ENCODE measurements at regions not wholly inside any gene's neighbourhood (a gene's known extent, or its start where the extent isn't known, plus 50 kb on each side); places are given as distances from the start of the nearest gene placed in this dataset.

GRCh38 chr5:6190838-6191237 is 187.5 kb downstream of the MED10 start:
- Histone ChIP-seq H3K4me1 (ENCODE audit: control insufficient read depth, low read depth, low read length) (peaks cover 2% of the 10 kb centered on the region), H3K27ac (ENCODE audit: low read length) (no peak overlapping the region), H3K9me3 (ENCODE audit: control insufficient read depth, low read depth, low read length) (no peaks in the 10 kb centered on the region), H3K4me3 (ENCODE audit: low read length) (no peak overlapping the region), H3K36me3 (ENCODE audit: control insufficient read depth, low read depth, low read length) (no peaks in the 10 kb centered on the region), H3K27me3 (ENCODE audit: control insufficient read depth, insufficient read depth, low read length) (no peaks in the 10 kb centered on the region), H3K9ac (ENCODE audit: low read length) (no peak overlapping the region)

- H3K4me1 ChIP-seq (ENCODE audit: control insufficient read depth, low read depth, low read length) = no peaks in the 10 kb centered on the region
- no peak overlapping the region for H3K4me3 ChIP-seq (ENCODE audit: low read length)
- H3K27me3 ChIP-seq (ENCODE audit: control insufficient read depth, insufficient read depth, low read length) = no peaks in the 10 kb centered on the region
- H3K9ac ChIP-seq (ENCODE audit: low read length) = no peak overlapping the region
- no peak overlapping the region for H3K27ac ChIP-seq (ENCODE audit: low read length)
- no peaks in the 10 kb centered on the region for H3K9me3 ChIP-seq (ENCODE audit: control insufficient read depth, low read depth, low read length)
- H3K36me3 ChIP-seq (ENCODE audit: control insufficient read depth, low read depth, low read length) = no peaks in the 10 kb centered on the region
Measured at GRCh38 chr5:6188976-6189375, 189.4 kb downstream of the MED10 start.

DNA sequence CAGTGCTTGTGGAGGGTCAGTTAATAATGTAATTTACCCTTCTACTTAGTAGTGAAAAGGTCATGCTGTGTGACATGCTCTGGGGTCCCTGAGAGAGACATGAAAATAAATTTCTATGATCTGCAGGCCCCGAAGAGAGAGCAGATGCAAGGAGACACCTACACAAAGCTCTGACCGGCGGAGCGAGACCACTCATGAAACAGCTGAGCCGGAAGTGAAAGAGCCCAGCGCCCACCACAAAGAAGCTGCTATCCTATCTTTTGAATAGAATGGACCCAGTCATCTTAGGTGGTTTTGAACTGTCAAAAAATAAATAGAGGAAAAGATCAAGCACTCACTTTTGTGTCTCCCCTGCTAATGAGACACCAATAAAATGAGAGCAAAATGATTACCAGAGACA is 190.0 kb downstream of the MED10 start:
- Histone ChIP-seq H3K27me3 (ENCODE audit: control insufficient read depth, insufficient read depth, low read length) (no peaks in the 10 kb centered on the region), H3K4me1 (ENCODE audit: control insufficient read depth, low read depth, low read length) (no peaks in the 10 kb centered on the region), H3K9me3 (ENCODE audit: control insufficient read depth, low read depth, low read length) (no peaks in the 10 kb centered on the region), H3K9ac (ENCODE audit: low read length) (no peak overlapping the region), H3K36me3 (ENCODE audit: control insufficient read depth, low read depth, low read length) (no peaks in the 10 kb centered on the region), H3K27ac (ENCODE audit: low read length) (no peak overlapping the region), H3K4me3 (ENCODE audit: low read length) (no peak overlapping the region)

DNA sequence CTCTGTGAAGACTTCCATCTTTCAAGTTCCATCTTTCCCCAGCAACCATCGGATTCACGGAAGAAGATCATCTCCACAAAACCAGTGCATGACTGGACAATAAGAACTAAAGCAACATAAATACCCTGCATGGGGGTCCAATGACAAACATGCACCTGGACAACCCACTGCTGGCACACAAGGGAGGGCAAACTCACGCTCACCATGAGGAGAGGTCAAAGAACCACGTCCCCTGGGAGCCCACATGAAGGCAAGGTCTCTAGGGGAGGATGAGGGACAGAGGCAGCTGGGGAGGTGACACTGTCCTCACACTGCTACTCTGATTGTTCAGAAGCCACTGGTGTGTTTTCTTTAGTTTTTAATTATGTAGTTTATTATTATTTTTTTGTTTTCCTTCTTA is 190.8 kb downstream of the MED10 start:
- no peak overlapping the region for H3K27ac ChIP-seq (ENCODE audit: low read length)
- no peak overlapping the region for H3K4me3 ChIP-seq (ENCODE audit: low read length)
- H3K27me3 ChIP-seq (ENCODE audit: control insufficient read depth, insufficient read depth, low read length) = no peaks in the 10 kb centered on the region
- H3K36me3 ChIP-seq (ENCODE audit: control insufficient read depth, low read depth, low read length) = no peaks in the 10 kb centered on the region
- no peak overlapping the region for H3K9ac ChIP-seq (ENCODE audit: low read length)
- no peaks in the 10 kb centered on the region for H3K4me1 ChIP-seq (ENCODE audit: control insufficient read depth, low read depth, low read length)
- H3K9me3 ChIP-seq (ENCODE audit: control insufficient read depth, low read depth, low read length) = no peaks in the 10 kb centered on the region

- Histone ChIP-seq H3K36me3 (ENCODE audit: control insufficient read depth, low read depth, low read length) (no peaks in the 10 kb centered on the region), H3K27ac (ENCODE audit: low read length) (no peak overlapping the region), H3K4me3 (ENCODE audit: low read length) (no peak overlapping the region), H3K9ac (ENCODE audit: low read length) (no peak overlapping the region), H3K4me1 (ENCODE audit: control insufficient read depth, low read depth, low read length) (no peaks in the 10 kb centered on the region), H3K27me3 (ENCODE audit: control insufficient read depth, insufficient read depth, low read length) (no peaks in the 10 kb centered on the region), H3K9me3 (ENCODE audit: control insufficient read depth, low read depth, low read length) (no peaks in the 10 kb centered on the region)
Measured at GRCh38 chr5:6185574-6185973, 192.8 kb downstream of the MED10 start.

DNA sequence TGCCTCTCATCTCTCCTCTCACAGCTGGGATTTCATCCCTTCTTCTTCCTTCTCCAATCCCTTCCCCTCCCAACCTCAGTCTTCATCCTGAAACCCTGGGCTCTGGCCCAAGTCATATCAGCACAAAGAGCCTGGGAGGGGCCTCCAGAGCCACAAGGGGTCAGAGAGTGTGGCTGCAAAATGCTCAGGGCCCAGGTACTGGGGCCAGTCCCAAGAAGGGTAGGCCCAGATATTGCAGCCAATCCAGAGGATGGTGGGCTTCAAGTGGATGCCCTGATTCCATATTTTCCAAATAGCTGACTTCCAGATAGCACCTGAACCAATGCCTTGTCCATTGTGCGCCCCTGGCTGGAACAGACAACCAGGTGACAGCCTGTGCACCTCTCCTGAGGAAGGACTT is 193.9 kb downstream of the MED10 start:
- H3K27ac ChIP-seq (ENCODE audit: low read length) = no peak overlapping the region
- no peaks in the 10 kb centered on the region for H3K36me3 ChIP-seq (ENCODE audit: control insufficient read depth, low read depth, low read length)
- H3K4me1 ChIP-seq (ENCODE audit: control insufficient read depth, low read depth, low read length) = no peaks in the 10 kb centered on the region
- H3K27me3 ChIP-seq (ENCODE audit: control insufficient read depth, insufficient read depth, low read length) = no peaks in the 10 kb centered on the region
- no peaks in the 10 kb centered on the region for H3K9me3 ChIP-seq (ENCODE audit: control insufficient read depth, low read depth, low read length)
- H3K4me3 ChIP-seq (ENCODE audit: low read length) = no peak overlapping the region
- H3K9ac ChIP-seq (ENCODE audit: low read length) = no peak overlapping the region

DNA sequence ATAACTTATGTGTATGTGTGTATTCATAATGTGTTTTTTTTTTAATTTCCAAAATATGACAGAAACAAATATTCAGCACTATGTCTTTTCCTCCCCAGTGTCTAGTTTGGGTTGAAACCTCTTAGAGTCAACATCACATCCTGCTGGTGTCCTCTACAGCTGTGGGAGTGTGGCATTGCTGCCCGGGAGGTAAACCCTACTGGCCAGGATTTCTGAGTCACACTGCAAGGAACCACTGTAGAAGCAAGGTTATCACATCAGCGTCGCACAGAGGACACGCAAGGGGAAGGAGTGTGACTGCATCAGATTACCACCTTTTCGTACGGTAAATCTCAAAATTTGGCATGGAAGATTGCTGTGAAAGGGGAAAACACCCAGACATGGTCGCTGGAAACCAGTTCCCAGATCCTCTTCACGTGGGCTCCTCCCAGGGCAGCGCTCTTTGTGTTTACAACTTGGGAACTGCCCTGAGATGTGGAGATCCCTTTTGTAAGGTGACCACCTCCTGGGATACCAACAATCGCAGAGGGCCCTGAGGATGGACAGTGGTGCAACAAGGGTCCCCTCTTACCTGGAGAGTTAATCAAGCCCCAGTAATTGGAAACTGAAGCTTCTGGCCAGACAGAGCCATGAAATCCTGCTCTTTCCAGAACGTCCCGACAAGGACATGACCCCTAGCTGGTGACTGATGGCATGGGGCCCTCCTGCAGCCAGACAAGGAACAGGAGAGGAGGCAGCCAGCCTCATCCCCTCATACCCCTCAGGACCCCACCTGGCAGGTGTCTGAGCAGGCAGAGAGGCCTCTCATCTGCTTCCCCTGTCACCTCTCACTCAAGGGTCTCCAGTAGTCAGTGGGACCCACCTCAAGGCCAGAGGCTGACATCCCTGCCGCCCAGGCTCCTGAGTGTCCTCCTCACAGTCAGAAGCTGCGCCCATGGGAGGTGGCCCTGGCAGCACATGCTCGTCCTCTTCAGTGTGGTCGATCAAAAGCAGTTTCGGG is 194.7 kb downstream of the MED10 start:
- no peaks in the 10 kb centered on the region for H3K4me1 ChIP-seq (ENCODE audit: control insufficient read depth, low read depth, low read length)
- no peaks in the 10 kb centered on the region for H3K36me3 ChIP-seq (ENCODE audit: control insufficient read depth, low read depth, low read length)
- no peak overlapping the region for H3K4me3 ChIP-seq (ENCODE audit: low read length)

DNA sequence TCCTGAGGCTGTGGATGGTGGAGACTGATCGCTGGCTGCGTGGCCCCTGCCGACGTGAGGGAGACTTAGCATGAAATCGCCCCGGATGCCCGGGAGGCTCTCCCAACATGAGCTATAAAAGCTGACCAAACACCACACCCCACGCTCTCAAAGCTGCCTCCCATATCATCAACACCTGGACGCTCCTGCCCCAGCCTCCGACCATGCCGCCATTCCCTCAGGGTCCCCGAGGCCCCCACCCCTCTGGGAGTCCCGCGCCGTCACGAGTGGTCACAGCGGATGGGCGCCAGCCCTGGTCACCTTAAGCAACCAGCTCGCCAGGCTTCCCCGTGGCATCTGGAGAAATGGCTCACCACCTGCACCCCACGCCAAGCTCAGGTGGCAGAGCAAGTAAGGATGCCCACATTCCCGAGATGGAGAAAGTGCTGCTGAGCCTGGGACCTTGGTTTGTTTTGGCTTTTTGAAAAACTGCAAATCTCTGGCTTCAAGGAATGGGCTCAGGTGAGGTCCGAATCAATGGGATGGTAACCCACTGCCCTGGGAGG is 196.0 kb downstream of the MED10 start:
- H3K9me3 ChIP-seq (ENCODE audit: control insufficient read depth, low read depth, low read length) = no peaks in the 10 kb centered on the region
- H3K9ac ChIP-seq (ENCODE audit: low read length) = no peak overlapping the region
- no peak overlapping the region for H3K27ac ChIP-seq (ENCODE audit: low read length)
- H3K4me3 ChIP-seq (ENCODE audit: low read length) = no peak overlapping the region
- H3K36me3 ChIP-seq (ENCODE audit: control insufficient read depth, low read depth, low read length) = no peaks in the 10 kb centered on the region
- no peaks in the 10 kb centered on the region for H3K27me3 ChIP-seq (ENCODE audit: control insufficient read depth, insufficient read depth, low read length)
- no peaks in the 10 kb centered on the region for H3K4me1 ChIP-seq (ENCODE audit: control insufficient read depth, low read depth, low read length)

More for the DNA sequence above, 194.7 kb downstream of the MED10 start:
- Histone ChIP-seq H3K27ac (ENCODE audit: low read length) (no peak overlapping the region), H3K9ac (ENCODE audit: low read length) (no peak overlapping the region), H3K9me3 (ENCODE audit: control insufficient read depth, low read depth, low read length) (no peaks in the 10 kb centered on the region), H3K27me3 (ENCODE audit: control insufficient read depth, insufficient read depth, low read length) (no peaks in the 10 kb centered on the region)

GRCh38 chr5:6181871-6182270 is 196.5 kb downstream of the MED10 start:
- no peaks in the 10 kb centered on the region for H3K27me3 ChIP-seq (ENCODE audit: control insufficient read depth, insufficient read depth, low read length)
- no peaks in the 10 kb centered on the region for H3K36me3 ChIP-seq (ENCODE audit: control insufficient read depth, low read depth, low read length)
- H3K9ac ChIP-seq (ENCODE audit: low read length) = no peak overlapping the region
- H3K4me3 ChIP-seq (ENCODE audit: low read length) = no peak overlapping the region
- H3K9me3 ChIP-seq (ENCODE audit: control insufficient read depth, low read depth, low read length) = no peaks in the 10 kb centered on the region
- H3K27ac ChIP-seq (ENCODE audit: low read length) = no peak overlapping the region
- no peaks in the 10 kb centered on the region for H3K4me1 ChIP-seq (ENCODE audit: control insufficient read depth, low read depth, low read length)

DNA sequence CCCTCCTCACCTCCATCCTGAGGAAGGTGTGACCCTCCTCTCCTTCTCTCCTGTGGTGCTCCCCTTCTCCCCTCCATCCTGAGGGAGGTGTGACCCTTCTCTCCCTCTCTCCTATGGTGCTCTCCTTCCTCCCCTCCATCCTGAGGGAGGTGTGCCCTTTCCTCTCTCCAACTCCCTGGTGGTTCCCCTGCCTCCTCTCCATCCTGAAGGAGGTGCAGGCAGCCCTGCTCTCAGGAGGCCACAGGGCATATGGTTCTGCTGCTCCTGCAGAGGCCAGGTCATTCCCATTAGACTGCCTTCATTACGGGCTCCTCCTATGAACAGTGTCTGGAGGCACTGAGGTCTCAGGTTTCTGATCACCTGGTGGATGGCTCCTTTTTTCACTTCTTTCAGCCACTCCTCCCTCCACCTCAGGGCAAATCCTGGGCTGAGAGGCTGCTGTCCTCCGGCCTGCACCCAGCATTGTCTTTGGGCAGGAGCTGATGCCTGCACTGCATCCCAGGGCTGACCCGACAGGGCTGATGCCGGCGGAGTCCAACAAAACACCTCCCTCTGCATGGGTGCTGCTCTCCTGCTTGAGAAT is 197.1 kb downstream of the MED10 start:
- Histone ChIP-seq H3K27ac (ENCODE audit: low read length) (no peak overlapping the region), H3K9ac (ENCODE audit: low read length) (no peak overlapping the region), H3K36me3 (ENCODE audit: control insufficient read depth, low read depth, low read length) (no peaks in the 10 kb centered on the region), H3K9me3 (ENCODE audit: control insufficient read depth, low read depth, low read length) (no peaks in the 10 kb centered on the region), H3K4me3 (ENCODE audit: low read length) (no peak overlapping the region), H3K27me3 (ENCODE audit: control insufficient read depth, insufficient read depth, low read length) (no peaks in the 10 kb centered on the region), H3K4me1 (ENCODE audit: control insufficient read depth, low read depth, low read length) (no peaks in the 10 kb centered on the region)

- H3K27me3 ChIP-seq (ENCODE audit: control insufficient read depth, insufficient read depth, low read length) = no peaks in the 10 kb centered on the region
- H3K4me3 ChIP-seq (ENCODE audit: low read length) = no peak overlapping the region
- no peak overlapping the region for H3K9ac ChIP-seq (ENCODE audit: low read length)
- no peaks in the 10 kb centered on the region for H3K4me1 ChIP-seq (ENCODE audit: control insufficient read depth, low read depth, low read length)
- no peaks in the 10 kb centered on the region for H3K36me3 ChIP-seq (ENCODE audit: control insufficient read depth, low read depth, low read length)
- no peak overlapping the region for H3K27ac ChIP-seq (ENCODE audit: low read length)
- no peaks in the 10 kb centered on the region for H3K9me3 ChIP-seq (ENCODE audit: control insufficient read depth, low read depth, low read length)
Measured at GRCh38 chr5:6180231-6180872, 198.0 kb downstream of the MED10 start.
